PC-3 (cell line): ENCODE measurements at regions not wholly inside any gene's neighbourhood (a gene's known extent, or its start where the extent isn't known, plus 50 kb on each side); places are given as distances from the start of the nearest gene placed in this dataset.

ENCODE experiments used
- CTCF ChIP-seq: fragments of 300-600 bp; sonication (generic); conservative IDR thresholded peaks from 2 replicates; pipeline ENCODE4 v1.5.1; 2017; ENCODE audit warnings: antibody characterized with exemption, low read depth, mild to moderate bottlenecking, low read length
- EZH2 ChIP-seq: fragments of 300-600 bp; sonication (generic); IDR thresholded peaks from one replicate; pipeline ENCODE4 v1.6.1; 2017; ENCODE audit warnings: antibody characterized with exemption, mild to moderate bottlenecking, low read length; ENCODE audit not compliant: unreplicated experiment
- EZH2phosphoT487 ChIP-seq: fragments of 300-600 bp; sonication (generic); IDR thresholded peaks from 2 replicates; pipeline ENCODE4 v1.6.1; 2018; ENCODE audit warnings: mild to moderate bottlenecking, antibody characterized with exemption, low read length, borderline replicate concordance

GRCh38 chr6:21899708-21900107 lies 306.2 kb downstream of the SOX4 start:
- TF ChIP-seq EZH2 (no peak), CTCF (no peak), EZH2phosphoT487 (no peak)
